GM20000 (cell line): ENCODE measurements at regions not wholly inside any gene's neighbourhood (a gene's known extent, or its start where the extent isn't known, plus 50 kb on each side); places are given as distances from the start of the nearest gene placed in this dataset.

Source experiments
- DNase-seq: peaks from one replicate; pipeline ENCODE4 v3.0.0; 2012; ENCODE audit warnings: low spot score
- TF ChIP-seq, protein P1 (sequence below): IDR thresholded peaks from 2 replicates; pipeline ENCODE4 v1.5.1; 2012; ENCODE audit warnings: mild to moderate bottlenecking, control low read depth; ENCODE audit errors: extremely low read depth, missing control alignments

- TF ChIP-seq, protein P1, sequence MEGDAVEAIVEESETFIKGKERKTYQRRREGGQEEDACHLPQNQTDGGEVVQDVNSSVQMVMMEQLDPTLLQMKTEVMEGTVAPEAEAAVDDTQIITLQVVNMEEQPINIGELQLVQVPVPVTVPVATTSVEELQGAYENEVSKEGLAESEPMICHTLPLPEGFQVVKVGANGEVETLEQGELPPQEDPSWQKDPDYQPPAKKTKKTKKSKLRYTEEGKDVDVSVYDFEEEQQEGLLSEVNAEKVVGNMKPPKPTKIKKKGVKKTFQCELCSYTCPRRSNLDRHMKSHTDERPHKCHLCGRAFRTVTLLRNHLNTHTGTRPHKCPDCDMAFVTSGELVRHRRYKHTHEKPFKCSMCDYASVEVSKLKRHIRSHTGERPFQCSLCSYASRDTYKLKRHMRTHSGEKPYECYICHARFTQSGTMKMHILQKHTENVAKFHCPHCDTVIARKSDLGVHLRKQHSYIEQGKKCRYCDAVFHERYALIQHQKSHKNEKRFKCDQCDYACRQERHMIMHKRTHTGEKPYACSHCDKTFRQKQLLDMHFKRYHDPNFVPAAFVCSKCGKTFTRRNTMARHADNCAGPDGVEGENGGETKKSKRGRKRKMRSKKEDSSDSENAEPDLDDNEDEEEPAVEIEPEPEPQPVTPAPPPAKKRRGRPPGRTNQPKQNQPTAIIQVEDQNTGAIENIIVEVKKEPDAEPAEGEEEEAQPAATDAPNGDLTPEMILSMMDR = no peak
- DNase-seq = no peak
These were observed 460.9 kb upstream of the SULF2 start for GRCh38 chr20:48246061-48246790.

DNA sequence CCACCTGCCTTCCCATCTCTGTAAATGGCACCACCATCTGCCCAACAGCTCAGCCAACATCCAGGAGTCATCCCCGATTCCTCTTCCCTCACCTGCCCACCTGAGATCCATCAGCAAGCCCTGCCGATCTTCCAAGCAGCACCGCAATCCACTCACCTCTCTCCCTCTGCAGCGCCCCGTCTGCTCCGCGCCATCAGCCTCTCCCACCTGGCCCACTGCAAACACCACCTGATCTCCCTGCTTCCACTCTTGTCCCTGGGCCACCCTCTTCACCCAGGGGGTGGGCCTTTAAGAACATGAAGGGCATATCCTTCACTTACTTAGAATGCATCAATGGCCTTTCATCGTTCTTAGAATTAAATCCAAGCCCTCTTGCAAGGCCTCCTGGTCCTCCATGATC lies 457.3 kb upstream of the SULF2 start:
- TF ChIP-seq, protein P1 = no peak
- DNase-seq = no peak

DNA sequence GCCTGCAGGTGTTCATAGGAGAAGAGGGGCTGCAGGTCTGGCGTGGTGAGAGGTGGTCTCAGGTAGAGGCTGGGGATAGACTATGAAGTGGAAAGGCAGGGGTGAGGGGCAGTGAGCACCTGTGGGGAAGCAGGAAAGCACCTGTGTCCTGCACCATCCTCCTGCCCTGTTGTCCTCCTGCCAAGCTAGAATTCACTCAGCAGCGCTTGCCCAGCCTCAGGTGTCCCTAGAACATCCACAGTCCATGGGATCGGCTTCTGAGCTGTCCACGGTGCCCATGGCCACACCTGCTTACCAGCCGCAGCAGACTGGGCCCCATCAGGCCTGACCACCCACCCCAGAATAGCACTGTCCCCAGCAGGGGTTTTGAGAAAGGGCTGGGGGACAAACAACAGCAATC lies 456.2 kb upstream of the SULF2 start:
- TF ChIP-seq, protein P1 = no peak

DNA sequence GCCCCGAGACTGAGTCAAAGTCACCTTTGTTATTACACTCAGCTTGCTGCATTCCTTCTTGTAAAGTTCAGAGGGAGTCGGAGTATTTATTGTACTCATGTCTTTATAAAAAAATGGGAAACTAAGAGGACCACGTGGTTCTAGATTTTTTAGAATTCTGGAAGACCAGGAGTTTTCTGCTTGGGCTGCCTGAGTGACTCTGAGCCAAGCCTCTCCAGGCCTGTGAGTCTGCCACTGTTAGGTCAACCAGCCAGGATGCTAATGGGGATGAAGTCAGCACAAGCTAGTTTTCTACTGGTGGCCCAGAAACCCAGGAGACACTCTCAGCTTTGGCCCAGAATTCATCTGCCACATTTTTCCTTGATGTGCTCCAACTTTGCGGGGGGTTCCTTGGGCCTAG lies 453.5 kb upstream of the SULF2 start:
- no peak for DNase-seq
- TF ChIP-seq, protein P1 = no peak

More for the DNA sequence above, 456.2 kb upstream of the SULF2 start:
- DNase-seq = no peak

- DNase-seq = no peak
- TF ChIP-seq, protein P1 = no peak
These were observed 453.0 kb upstream of the SULF2 start for GRCh38 chr20:48238326-48238725.

DNA sequence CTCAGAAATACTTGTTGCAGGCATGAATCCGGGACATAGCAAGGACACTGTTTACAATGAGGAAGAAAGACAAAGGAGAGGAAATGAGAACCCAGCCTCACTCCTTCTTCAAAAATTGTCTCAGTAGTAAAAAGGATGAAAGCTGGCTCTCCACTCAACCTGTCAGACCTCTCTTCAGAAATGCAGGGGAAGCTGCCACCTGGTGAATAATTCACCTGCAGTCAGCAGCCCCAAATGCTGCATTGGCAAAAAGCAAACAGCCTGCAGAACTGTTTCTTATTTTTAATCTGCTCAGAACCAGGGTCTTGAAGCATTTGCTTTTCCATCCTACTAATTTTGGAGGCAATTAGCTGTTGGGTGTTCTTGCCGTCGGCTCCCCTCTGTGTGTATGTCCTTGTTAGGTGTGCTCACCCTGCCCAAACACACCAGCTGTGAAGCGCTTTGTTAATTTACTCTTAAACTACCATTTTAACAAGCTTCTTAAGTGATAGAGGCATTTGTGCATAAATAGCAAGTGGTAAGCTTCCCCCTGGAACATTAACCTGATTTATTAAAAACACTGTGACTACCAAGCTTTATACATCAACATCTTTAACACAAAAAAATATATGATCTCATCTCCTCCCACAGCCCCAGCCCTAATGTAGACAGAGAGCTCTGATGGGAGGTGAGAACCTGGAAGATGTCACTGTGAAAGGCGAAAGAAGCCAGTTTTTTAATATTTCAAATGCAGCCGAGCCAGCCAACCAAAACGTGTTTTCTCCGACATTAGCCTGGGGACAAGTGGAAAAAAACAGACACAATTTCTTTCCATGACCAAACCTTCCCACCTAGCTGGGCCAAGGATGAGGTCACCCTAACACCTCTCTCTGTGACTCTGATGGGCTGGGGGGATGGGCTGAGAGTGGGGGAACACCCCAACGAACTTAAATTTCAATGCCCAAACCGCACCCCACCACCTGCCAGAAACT lies 451.0 kb upstream of the SULF2 start:
- DNase-seq = no peak
- TF ChIP-seq, protein P1 = no peak

GRCh38 chr20:48234951-48235350 lies 449.7 kb upstream of the SULF2 start:
- TF ChIP-seq, protein P1 = no peak
- DNase-seq = no peak
